NT2/D1 (cell line): ENCODE measurements at regions not wholly inside any gene's neighbourhood (a gene's known extent, or its start where the extent isn't known, plus 50 kb on each side); places are given as distances from the start of the nearest gene placed in this dataset.

Source experiments
- YY1 ChIP-seq: IDR thresholded peaks from 2 replicates; pipeline ENCODE4 v1.6.1; 2011; ENCODE audit not compliant: insufficient read length, insufficient read depth
- ZNF274 ChIP-seq: IDR thresholded peaks from 2 replicates; pipeline ENCODE4 v1.6.1; 2011; ENCODE audit warnings: mild to moderate bottlenecking, low read depth, low read length

- TF ChIP-seq ZNF274: no peak
- TF ChIP-seq YY1: no peak
These were observed 514.4 kb upstream of the TBL1XR1 start for GRCh38 chr3:177711637-177712036.
